H1 (cell line): ENCODE measurements at regions not wholly inside any gene's neighbourhood (a gene's known extent, or its start where the extent isn't known, plus 50 kb on each side); places are given as distances from the start of the nearest gene placed in this dataset.

Experiments used
- HDAC6 ChIP-seq: IDR thresholded peaks from one replicate; pipeline ENCODE4 v1.7.1; 2012; ENCODE audit warnings: low read depth, mild to moderate bottlenecking, inconsistent platforms, low read length, moderate library complexity
- TF ChIP-seq, protein P1 (sequence below): fragments of 300-600 bp; sonication (generic); IDR thresholded peaks from 2 replicates; pipeline ENCODE4 v1.7.1; 2012; ENCODE audit warnings: low read length, moderate library complexity, mild to moderate bottlenecking, inconsistent platforms; ENCODE audit not compliant: insufficient replicate concordance

DNA sequence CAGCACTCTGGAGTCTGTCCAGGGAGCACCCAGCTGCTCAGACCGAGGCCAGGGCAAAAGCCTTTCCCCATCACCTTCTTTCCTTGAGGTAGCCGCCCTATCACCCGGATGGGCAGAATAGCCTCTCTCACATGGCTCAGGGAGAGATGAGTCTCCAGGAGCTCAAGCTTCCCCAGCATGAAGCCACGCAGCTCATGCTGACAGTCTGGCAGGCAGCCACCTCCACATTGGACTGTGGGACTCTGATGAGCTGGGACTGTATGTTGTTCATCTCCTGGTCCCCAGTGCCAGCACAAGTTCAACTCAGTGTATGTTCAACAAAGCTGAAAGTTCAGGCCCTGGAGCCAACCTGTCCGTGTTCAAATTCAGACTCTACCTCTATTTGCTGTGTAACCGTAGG is 75.2 kb upstream of the ZC3H12A start (continued):
- TF ChIP-seq, protein P1, sequence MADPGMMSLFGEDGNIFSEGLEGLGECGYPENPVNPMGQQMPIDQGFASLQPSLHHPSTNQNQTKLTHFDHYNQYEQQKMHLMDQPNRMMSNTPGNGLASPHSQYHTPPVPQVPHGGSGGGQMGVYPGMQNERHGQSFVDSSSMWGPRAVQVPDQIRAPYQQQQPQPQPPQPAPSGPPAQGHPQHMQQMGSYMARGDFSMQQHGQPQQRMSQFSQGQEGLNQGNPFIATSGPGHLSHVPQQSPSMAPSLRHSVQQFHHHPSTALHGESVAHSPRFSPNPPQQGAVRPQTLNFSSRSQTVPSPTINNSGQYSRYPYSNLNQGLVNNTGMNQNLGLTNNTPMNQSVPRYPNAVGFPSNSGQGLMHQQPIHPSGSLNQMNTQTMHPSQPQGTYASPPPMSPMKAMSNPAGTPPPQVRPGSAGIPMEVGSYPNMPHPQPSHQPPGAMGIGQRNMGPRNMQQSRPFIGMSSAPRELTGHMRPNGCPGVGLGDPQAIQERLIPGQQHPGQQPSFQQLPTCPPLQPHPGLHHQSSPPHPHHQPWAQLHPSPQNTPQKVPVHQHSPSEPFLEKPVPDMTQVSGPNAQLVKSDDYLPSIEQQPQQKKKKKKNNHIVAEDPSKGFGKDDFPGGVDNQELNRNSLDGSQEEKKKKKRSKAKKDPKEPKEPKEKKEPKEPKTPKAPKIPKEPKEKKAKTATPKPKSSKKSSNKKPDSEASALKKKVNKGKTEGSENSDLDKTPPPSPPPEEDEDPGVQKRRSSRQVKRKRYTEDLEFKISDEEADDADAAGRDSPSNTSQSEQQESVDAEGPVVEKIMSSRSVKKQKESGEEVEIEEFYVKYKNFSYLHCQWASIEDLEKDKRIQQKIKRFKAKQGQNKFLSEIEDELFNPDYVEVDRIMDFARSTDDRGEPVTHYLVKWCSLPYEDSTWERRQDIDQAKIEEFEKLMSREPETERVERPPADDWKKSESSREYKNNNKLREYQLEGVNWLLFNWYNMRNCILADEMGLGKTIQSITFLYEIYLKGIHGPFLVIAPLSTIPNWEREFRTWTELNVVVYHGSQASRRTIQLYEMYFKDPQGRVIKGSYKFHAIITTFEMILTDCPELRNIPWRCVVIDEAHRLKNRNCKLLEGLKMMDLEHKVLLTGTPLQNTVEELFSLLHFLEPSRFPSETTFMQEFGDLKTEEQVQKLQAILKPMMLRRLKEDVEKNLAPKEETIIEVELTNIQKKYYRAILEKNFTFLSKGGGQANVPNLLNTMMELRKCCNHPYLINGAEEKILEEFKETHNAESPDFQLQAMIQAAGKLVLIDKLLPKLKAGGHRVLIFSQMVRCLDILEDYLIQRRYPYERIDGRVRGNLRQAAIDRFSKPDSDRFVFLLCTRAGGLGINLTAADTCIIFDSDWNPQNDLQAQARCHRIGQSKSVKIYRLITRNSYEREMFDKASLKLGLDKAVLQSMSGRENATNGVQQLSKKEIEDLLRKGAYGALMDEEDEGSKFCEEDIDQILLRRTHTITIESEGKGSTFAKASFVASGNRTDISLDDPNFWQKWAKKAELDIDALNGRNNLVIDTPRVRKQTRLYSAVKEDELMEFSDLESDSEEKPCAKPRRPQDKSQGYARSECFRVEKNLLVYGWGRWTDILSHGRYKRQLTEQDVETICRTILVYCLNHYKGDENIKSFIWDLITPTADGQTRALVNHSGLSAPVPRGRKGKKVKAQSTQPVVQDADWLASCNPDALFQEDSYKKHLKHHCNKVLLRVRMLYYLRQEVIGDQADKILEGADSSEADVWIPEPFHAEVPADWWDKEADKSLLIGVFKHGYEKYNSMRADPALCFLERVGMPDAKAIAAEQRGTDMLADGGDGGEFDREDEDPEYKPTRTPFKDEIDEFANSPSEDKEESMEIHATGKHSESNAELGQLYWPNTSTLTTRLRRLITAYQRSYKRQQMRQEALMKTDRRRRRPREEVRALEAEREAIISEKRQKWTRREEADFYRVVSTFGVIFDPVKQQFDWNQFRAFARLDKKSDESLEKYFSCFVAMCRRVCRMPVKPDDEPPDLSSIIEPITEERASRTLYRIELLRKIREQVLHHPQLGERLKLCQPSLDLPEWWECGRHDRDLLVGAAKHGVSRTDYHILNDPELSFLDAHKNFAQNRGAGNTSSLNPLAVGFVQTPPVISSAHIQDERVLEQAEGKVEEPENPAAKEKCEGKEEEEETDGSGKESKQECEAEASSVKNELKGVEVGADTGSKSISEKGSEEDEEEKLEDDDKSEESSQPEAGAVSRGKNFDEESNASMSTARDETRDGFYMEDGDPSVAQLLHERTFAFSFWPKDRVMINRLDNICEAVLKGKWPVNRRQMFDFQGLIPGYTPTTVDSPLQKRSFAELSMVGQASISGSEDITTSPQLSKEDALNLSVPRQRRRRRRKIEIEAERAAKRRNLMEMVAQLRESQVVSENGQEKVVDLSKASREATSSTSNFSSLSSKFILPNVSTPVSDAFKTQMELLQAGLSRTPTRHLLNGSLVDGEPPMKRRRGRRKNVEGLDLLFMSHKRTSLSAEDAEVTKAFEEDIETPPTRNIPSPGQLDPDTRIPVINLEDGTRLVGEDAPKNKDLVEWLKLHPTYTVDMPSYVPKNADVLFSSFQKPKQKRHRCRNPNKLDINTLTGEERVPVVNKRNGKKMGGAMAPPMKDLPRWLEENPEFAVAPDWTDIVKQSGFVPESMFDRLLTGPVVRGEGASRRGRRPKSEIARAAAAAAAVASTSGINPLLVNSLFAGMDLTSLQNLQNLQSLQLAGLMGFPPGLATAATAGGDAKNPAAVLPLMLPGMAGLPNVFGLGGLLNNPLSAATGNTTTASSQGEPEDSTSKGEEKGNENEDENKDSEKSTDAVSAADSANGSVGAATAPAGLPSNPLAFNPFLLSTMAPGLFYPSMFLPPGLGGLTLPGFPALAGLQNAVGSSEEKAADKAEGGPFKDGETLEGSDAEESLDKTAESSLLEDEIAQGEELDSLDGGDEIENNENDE = no peak
- TF ChIP-seq HDAC6 = no peak
